Epithelial cell of proximal tubule (primary cell): ENCODE measurements at regions not wholly inside any gene's neighbourhood (a gene's known extent, or its start where the extent isn't known, plus 50 kb on each side); places are given as distances from the start of the nearest gene placed in this dataset.

ENCODE experiments used
- DNase-seq: peaks from one replicate; pipeline ENCODE4 v3.0.0-alpha.2; 2011; ENCODE audit warnings: low read depth
- H3K4me3 ChIP-seq: 2 replicates; pipeline ENCODE4 v1.5.1; 2011; ENCODE audit warnings: low read depth, mild to moderate bottlenecking, low read length
- TF ChIP-seq, protein P1 (sequence below): conservative IDR thresholded peaks from 2 replicates; pipeline ENCODE4 v1.5.1; 2012; ENCODE audit warnings: low read depth, mild to moderate bottlenecking, low read length

DNA sequence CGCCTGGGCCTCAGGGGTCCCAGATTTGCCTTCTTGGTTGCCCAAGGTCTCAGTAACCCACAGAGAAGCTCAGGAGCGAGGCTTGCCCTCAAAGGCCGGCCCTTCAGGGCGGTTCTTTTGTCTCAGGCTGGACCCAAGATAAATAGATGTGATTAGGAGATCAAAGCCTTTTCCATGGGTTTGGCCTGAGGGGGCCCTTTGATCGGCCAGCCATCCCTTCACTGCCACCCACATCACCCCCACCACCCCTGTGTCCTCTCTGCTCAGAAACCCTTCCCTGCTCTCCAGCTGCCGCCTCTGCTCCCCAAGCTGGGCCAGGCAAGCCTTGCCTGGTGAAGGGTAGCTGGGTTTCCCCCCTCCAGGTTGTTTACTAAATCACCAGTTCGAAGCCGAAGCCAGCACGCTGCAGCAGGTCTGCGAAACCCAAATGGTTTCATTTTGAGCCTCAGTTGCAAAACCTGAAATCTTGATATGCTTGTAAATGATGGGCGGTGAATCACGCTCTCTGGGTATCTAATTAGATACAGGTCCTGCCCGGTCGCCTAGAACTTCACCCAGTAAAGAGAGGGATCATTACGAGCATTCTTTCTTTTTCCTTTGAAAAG lies 202.6 kb upstream of the BCOR start:
- no peak overlapping the region for H3K4me3 ChIP-seq
- DNase-seq, result no peak
- TF ChIP-seq, protein P1, sequence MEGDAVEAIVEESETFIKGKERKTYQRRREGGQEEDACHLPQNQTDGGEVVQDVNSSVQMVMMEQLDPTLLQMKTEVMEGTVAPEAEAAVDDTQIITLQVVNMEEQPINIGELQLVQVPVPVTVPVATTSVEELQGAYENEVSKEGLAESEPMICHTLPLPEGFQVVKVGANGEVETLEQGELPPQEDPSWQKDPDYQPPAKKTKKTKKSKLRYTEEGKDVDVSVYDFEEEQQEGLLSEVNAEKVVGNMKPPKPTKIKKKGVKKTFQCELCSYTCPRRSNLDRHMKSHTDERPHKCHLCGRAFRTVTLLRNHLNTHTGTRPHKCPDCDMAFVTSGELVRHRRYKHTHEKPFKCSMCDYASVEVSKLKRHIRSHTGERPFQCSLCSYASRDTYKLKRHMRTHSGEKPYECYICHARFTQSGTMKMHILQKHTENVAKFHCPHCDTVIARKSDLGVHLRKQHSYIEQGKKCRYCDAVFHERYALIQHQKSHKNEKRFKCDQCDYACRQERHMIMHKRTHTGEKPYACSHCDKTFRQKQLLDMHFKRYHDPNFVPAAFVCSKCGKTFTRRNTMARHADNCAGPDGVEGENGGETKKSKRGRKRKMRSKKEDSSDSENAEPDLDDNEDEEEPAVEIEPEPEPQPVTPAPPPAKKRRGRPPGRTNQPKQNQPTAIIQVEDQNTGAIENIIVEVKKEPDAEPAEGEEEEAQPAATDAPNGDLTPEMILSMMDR, result no peak

DNA sequence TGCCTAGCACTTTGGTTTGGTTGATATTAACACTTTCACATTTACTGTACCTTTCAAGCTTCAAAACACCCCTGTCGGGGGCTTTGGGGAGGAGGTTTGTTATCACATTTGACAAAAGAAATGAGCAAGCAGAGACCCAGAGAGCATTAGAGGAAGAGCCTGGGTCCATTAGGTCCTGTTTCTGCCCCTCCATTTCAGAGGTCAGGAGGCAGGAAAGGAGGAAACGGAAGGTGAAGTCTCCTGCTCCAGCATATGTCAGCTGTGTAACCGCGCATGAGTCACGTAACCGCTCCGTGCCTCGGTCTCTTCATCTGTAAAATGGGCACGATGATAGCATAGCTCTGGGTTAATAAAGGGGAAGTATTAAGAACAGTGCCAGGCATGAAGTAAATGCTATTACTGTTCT lies 201.9 kb upstream of the BCOR start:
- DNase-seq, result no peak
- no peak overlapping the region for H3K4me3 ChIP-seq
- TF ChIP-seq, protein P1, result no peak

DNA sequence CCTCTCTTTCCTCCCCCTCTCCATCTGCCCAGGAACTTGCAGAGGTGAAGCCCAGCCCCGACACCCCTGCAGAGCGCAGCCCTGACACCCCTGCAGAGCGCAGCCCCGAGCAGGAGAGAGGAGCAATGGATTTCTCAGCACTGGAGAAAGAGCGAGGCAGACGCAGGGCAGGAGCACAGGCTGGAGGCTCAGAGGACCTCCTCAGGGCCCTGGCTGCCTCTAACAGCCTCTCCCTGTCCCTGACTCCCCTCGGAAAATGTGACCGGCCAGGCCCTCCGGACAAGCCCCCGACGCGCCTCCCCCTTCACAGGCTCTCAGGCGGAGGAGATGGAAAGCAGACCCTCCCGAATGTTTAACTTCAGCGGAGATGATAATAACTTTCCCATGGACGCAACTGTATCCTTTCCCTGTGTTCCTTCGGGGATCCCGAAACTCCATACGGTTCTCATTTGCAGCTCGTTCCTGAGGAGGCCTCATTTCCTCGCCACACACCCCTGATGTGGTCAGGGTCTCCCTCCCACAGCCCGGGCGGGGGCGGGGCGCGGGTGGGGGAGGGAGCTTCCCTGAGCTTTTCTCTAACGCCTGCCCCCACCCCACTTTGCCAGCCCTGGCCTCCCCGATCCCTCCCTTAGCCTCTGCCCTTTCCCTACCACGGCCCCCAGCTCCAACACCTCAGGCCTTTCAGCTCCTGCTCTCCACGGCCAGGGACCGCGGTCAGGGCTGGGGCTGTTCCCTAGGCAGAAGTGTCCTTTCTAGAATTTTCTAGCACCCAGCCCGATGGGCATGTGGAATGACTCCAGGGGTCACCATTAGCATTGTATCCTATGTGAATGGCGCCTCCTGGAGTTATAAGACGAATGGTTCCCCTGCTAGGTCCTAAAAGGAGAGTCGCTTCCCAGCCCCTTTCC lies 201.1 kb upstream of the BCOR start:
- TF ChIP-seq, protein P1, result peak; percentile 11
- DNase-seq, result no peak
- no peak overlapping the region for H3K4me3 ChIP-seq

DNA sequence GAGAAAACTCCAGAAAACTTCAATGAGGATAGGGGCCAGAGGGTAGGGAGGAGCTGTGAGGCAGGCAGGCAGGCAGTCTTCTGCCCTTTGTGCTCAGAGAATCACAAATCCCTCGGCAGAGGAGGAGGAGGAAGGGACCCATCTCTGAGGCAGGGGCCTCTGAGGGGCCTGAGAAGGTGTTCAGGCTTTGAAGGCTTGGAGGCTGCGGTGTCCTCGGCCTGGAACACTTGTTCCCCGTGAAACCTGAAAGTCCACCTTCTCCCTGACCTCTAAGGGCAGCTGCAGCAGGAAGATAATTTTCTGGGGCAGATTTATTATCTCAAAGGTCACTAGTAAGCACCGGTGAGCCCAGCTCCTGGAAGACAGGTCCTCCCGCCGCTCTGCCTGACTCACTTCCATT lies 200.3 kb upstream of the BCOR start:
- no peak overlapping the region for H3K4me3 ChIP-seq
- DNase-seq, result no peak
- TF ChIP-seq, protein P1, result no peak

DNA sequence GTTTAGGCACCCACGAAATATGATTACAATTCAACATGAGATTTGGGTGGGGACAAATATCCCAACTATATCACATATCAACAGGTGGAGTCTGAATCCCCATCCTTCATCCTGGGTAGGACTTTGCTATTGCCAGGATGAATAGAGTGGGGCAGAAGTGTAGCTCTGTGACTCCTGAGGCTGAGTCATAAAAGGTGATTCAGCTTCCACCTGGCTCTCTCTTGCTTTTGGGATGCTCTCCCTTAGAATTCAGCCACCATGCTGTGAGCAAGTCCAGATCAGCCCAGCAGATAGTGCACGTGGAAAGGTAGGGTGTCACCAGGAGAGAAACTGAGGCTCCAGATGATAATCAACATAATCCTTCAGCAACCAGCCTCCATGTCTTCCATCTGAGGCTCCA lies 193.8 kb upstream of the BCOR start:
- DNase-seq, result no peak
- TF ChIP-seq, protein P1, result no peak
- H3K4me3 ChIP-seq, result no peak overlapping the region

DNA sequence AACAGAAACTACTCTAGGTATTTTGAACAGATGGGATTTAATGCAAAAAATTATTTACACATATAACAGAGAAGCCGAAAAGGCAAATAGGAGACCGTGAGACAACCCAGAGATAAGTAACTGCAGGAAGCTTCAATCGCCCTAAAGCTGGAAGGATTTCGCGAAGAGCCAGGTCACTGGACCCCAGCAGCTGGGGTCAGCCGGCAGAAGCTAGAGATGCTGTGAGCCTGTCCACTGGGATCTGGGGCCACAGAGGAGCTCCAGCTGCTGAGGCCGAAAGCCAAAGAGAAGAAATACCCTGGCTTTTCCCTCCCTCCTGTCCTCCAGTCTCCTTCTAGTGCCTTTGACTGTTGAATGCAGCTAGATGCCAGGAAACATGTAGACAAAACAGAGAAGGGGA lies 192.8 kb upstream of the BCOR start:
- H3K4me3 ChIP-seq, result no peak overlapping the region
- TF ChIP-seq, protein P1, result no peak
- no peak for DNase-seq
